Prostate gland (tissue), 2 donors: ENCODE measurements at regions not wholly inside any gene's neighbourhood (a gene's known extent, or its start where the extent isn't known, plus 50 kb on each side); places are given as distances from the start of the nearest gene placed in this dataset.

ENCODE experiments used
- CTCF ChIP-seq, 4 experiments: fragments of 200-600 bp in 2 of 4; fragments of 450-650 bp in 2 of 4; sonication (generic) in 2 of 4; IDR thresholded peaks; 1 replicate in 3 of 4; 2 replicates in 1 of 4; pipeline ENCODE4 v1.5.1; 2016 to 2019; ENCODE audit warnings: antibody characterized with exemption in 4 of 4, mild to moderate bottlenecking in 2 of 4, moderate library complexity in 2 of 4
- POLR2AphosphoS5 ChIP-seq: sonication (generic); formaldehyde crosslinking; IDR thresholded peaks from one replicate; pipeline ENCODE4 v1.6.1; 2017; ENCODE audit warnings: antibody characterized with exemption

DNA sequence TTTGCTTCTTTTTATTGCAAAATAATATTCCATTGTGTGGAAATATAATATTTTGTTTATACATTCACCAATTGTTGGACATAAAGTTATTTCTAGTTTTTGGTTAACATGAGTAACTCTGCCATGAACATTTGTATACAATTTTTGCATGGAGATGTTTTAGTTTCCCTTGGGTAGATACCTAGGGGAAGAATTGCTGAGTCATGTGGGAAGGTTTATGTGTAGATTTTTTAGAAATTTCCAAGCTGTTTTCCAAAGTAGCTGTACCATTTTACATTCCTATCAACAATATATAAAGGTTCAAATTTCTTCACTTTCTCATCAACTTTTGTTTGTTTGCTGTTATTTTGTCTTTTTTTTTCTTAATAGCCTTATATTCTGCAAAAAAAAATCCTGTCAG lies 664.7 kb upstream of the FBXO33 start:
- TF ChIP-seq CTCF (IDR thresholded peaks at IDR 0.05): no peak
- TF ChIP-seq POLR2AphosphoS5: no peak
